HEK293T (cell line): ENCODE measurements at regions not wholly inside any gene's neighbourhood (a gene's known extent, or its start where the extent isn't known, plus 50 kb on each side); places are given as distances from the start of the nearest gene placed in this dataset.

Experiments
- L3MBTL2 ChIP-seq: fragments of 450-650 bp; conservative IDR thresholded peaks from 2 replicates; pipeline ENCODE4 v1.6.1; 2016; ENCODE audit warnings: mild to moderate bottlenecking
- LEF1 ChIP-seq: fragments of 450-650 bp; IDR thresholded peaks from 2 replicates; pipeline ENCODE4 v1.6.1; 2017; ENCODE audit warnings: mild to moderate bottlenecking, borderline replicate concordance
- SP1 ChIP-seq: fragments of 450-650 bp; IDR thresholded peaks from 2 replicates; pipeline ENCODE4 v1.6.1; 2017
- TARDBP ChIP-seq: fragments of 450-650 bp; IDR thresholded peaks from 2 replicates; pipeline ENCODE4 v1.6.1; 2016

DNA sequence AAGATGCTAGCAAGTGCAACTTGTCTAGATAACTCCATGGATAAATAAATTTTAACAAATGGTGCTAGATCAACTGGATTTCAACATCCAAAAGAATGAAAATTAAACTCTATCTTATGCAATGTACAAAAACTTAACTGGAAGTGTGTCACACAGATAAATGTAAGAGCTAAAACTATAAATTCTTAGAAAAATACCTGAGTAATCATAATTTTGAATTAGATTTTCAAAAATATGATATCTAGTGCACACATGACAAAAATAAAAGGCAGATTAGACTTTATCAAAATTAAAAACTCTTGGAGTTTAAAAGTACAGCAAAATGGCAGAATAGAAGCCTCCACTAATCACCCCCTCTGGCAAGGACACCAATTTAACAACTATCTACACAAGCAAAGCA is 1791.2 kb upstream of the CDH6 start:
- TF ChIP-seq SP1, result no peak
- TF ChIP-seq LEF1, result no peak
- TF ChIP-seq TARDBP, result no peak
- TF ChIP-seq L3MBTL2, result no peak
